ENCODE measurements at regions not wholly inside any gene's neighbourhood (a gene's known extent, or its start where the extent isn't known, plus 50 kb on each side); places are given as distances from the start of the nearest gene placed in this dataset.

GRCh38 chr12:124457287-124458219 is 109.9 kb downstream of the NCOR2 start:
- Histone ChIP-seq H3K9ac (ENCODE audit: insufficient read depth, low read length) (peak overlapping the region; percentile 31), H3K4me2 (ENCODE audit: extremely low read depth, insufficient read depth, low read length) (peak overlapping the region; percentile 32), H3K79me2 (ENCODE audit: control insufficient read depth, insufficient read depth, low read length) (no peaks in the 10 kb centered on the region), H3K27me3 (ENCODE audit: control insufficient read depth, insufficient read depth, low read length) (no peaks in the 10 kb centered on the region), H4K20me1 (ENCODE audit: control insufficient read depth, extremely low read depth, insufficient read depth, low read length) (no peaks in the 10 kb centered on the region), H3K9me3 (ENCODE audit: control insufficient read depth, insufficient read depth, low read depth, low read length) (no peaks in the 10 kb centered on the region), H2AFZ (ENCODE audit: low read length) (no peak overlapping the region), H3K27ac (ENCODE audit: insufficient read depth, low read length) (peak overlapping the region; percentile 13), H3K4me1 (ENCODE audit: control insufficient read depth, extremely low read depth, insufficient read depth, low read length) (peaks cover 27% of the 10 kb centered on the region), H3K4me3 (replicated peaks in 1 of 4; ENCODE audit: control extremely low read depth in 1 of 4, insufficient read depth in 1 of 4, low read depth in 3 of 4, low read length in 4 of 4) (peak overlapping the region in 1 of 4 experiments; percentile 14), H3K36me3 (ENCODE audit: control insufficient read depth, insufficient read depth, low read length) (peaks cover 11% of the 10 kb centered on the region)
- DNase-seq (ENCODE audit: low read depth in 2 of 2): peak; percentile 19 to 47
- TF ChIP-seq EZH2 (IDR thresholded peaks at IDR 0.05; ENCODE audit: low read length, missing control alignments): no peak
- no peak for TF ChIP-seq CTCF (conservative IDR thresholded peaks at IDR 0.05 in 1 of 2, IDR thresholded peaks at IDR 0.05 in 1 of 2; ENCODE audit: low read depth in 1 of 2, low read length in 2 of 2)

GRCh38 chr12:124456652-124457152 is 110.7 kb downstream of the NCOR2 start:
- Histone ChIP-seq H3K36me3 (ENCODE audit: control insufficient read depth, insufficient read depth, low read length) (peaks cover 11% of the 10 kb centered on the region), H3K27ac (ENCODE audit: insufficient read depth, low read length) (no peak overlapping the region), H3K4me3 (replicated peaks in 1 of 4; ENCODE audit: control extremely low read depth in 1 of 4, insufficient read depth in 1 of 4, low read depth in 3 of 4, low read length in 4 of 4) (no peak overlapping the region), H4K20me1 (ENCODE audit: control insufficient read depth, extremely low read depth, insufficient read depth, low read length) (no peaks in the 10 kb centered on the region), H3K27me3 (ENCODE audit: control insufficient read depth, insufficient read depth, low read length) (no peaks in the 10 kb centered on the region), H3K4me1 (ENCODE audit: control insufficient read depth, extremely low read depth, insufficient read depth, low read length) (peaks cover 29% of the 10 kb centered on the region), H3K9ac (ENCODE audit: insufficient read depth, low read length) (no peak overlapping the region), H3K4me2 (ENCODE audit: extremely low read depth, insufficient read depth, low read length) (no peak overlapping the region), H3K79me2 (ENCODE audit: control insufficient read depth, insufficient read depth, low read length) (no peaks in the 10 kb centered on the region), H2AFZ (ENCODE audit: low read length) (no peak overlapping the region), H3K9me3 (ENCODE audit: control insufficient read depth, insufficient read depth, low read depth, low read length) (no peaks in the 10 kb centered on the region)
- DNase-seq (ENCODE audit: low read depth in 2 of 2): no peak
- no peak for TF ChIP-seq CTCF (conservative IDR thresholded peaks at IDR 0.05 in 1 of 2, IDR thresholded peaks at IDR 0.05 in 1 of 2; ENCODE audit: low read depth in 1 of 2, low read length in 2 of 2)
- no peak for TF ChIP-seq EZH2 (IDR thresholded peaks at IDR 0.05; ENCODE audit: low read length, missing control alignments)

- Histone ChIP-seq H3K4me2 (ENCODE audit: extremely low read depth, insufficient read depth, low read length) (no peak overlapping the region), H3K4me3 (replicated peaks in 1 of 4; ENCODE audit: control extremely low read depth in 1 of 4, insufficient read depth in 1 of 4, low read depth in 3 of 4, low read length in 4 of 4) (no peak overlapping the region), H3K9ac (ENCODE audit: insufficient read depth, low read length) (no peak overlapping the region), H2AFZ (ENCODE audit: low read length) (no peak overlapping the region), H3K27ac (ENCODE audit: insufficient read depth, low read length) (no peak overlapping the region), H4K20me1 (ENCODE audit: control insufficient read depth, extremely low read depth, insufficient read depth, low read length) (no peaks in the 10 kb centered on the region), H3K79me2 (ENCODE audit: control insufficient read depth, insufficient read depth, low read length) (no peaks in the 10 kb centered on the region), H3K9me3 (ENCODE audit: control insufficient read depth, insufficient read depth, low read depth, low read length) (no peaks in the 10 kb centered on the region), H3K36me3 (ENCODE audit: control insufficient read depth, insufficient read depth, low read length) (peaks cover 11% of the 10 kb centered on the region), H3K4me1 (ENCODE audit: control insufficient read depth, extremely low read depth, insufficient read depth, low read length) (peaks cover 29% of the 10 kb centered on the region), H3K27me3 (ENCODE audit: control insufficient read depth, insufficient read depth, low read length) (no peaks in the 10 kb centered on the region)
- DNase-seq (ENCODE audit: low read depth in 2 of 2): no peak
- TF ChIP-seq CTCF (conservative IDR thresholded peaks at IDR 0.05 in 1 of 2, IDR thresholded peaks at IDR 0.05 in 1 of 2; ENCODE audit: low read depth in 1 of 2, low read length in 2 of 2) (no peak), EZH2 (IDR thresholded peaks at IDR 0.05; ENCODE audit: low read length, missing control alignments) (no peak)
Measured at GRCh38 chr12:124456133-124456651, 111.2 kb downstream of the NCOR2 start.

All from fibroblast of lung (primary cell).